ENCODE measurements at regions not wholly inside any gene's neighbourhood (a gene's known extent, or its start where the extent isn't known, plus 50 kb on each side); places are given as distances from the start of the nearest gene placed in this dataset.
A peak's percentile ranks its signal among the peaks of the same experiment; 100 is the strongest.

DNA sequence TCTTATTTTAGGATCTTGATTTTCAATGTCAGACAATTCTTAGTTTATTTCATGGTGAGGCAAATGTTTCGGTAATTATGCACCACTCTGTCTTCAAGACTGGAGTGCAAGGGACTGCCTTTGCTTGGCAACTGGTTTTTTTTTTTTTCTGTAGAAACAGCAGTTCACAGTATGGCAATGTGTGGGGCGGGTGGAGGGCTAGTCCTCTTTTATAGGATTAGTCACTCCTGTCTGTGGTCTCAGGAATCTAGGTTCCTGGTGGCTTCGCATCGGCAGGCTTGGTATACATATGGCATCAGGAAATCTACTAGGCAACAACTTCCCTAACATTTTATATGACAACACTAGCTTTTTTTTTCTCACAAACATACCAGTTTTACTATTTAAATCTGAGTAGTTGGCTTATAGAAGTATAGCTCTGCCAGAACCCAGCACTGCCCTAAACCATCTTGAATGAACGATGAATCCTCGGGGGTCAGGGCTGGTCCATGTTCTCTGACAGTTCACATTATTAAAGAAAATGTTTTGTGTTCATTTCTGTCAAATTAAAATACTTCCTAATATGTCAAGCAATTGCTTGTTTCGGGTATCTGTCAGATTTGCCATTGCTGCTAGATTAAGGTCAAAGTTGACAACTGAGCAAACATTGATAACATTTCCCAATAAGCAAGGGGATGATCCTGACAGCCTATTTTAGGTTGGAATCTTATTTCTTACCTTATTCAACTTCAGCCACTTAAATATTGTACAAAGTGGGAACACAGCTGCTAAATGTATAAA lies 289.7 kb upstream of the VSTM2A start:
- Mint-ChIP-seq H3K27me3 (no peaks in the 10 kb centered on the region), H3K27ac (no peak overlapping the region), H3K4me1 (no peaks in the 10 kb centered on the region), H3K36me3 (peaks cover 0 to 1% of the 10 kb centered on the region in 2 donors), H3K4me3 (no peak overlapping the region), H3K9me3 (peaks cover 0 to 27% (median 7%) of the 10 kb centered on the region in 8 donors)
- no peak overlapping the region for H3K4me3 ChIP-seq (ENCODE audit: low read length in 2 of 2)
- no peaks in the 10 kb centered on the region for H3K4me1 ChIP-seq (ENCODE audit: insufficient read depth, low read length)
- POLR2A ChIA-PET (ENCODE audit: partially characterized antibody): no interaction called here
- H3K27ac ChIP-seq (ENCODE audit: low read depth, low read length): no peak overlapping the region
- no peaks in the 10 kb centered on the region for H3K9me3 ChIP-seq (ENCODE audit: control insufficient read depth in 1 of 2, low read length in 2 of 2)
- no peaks in the 10 kb centered on the region for H3K27me3 ChIP-seq (ENCODE audit: insufficient read depth, low read length)
- DNase-seq: no peak
- H3K36me3 ChIP-seq (ENCODE audit: insufficient read depth, low read length): no peaks in the 10 kb centered on the region
- CTCF ChIA-PET (ENCODE audit: partially characterized antibody): no interaction called here
- intact Hi-C loops (cut with micrococcal nuclease): no loop called here

DNA sequence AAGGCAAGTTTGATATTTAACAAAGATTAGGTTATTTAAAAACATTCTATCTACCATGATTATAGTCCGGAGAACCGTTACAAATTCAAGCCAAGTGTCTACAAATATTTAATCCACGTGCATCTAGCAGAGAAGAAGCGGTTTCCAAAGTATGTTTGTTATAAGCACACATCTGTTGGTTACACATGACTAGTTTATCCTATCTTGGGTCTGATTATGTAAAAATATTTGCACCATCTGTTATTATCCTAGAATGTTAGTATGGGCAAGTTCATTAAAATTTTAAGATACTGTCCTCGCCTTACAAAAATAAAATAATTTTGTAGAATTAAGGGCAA lies 289.2 kb upstream of the VSTM2A start:
- Mint-ChIP-seq H3K4me3 (no peak overlapping the region), H3K36me3 (peaks cover 0 to 1% of the 10 kb centered on the region in 2 donors), H3K9me3 (peaks cover 0 to 30% (median 8%) of the 10 kb centered on the region in 8 donors), H3K27me3 (no peaks in the 10 kb centered on the region), H3K4me1 (no peaks in the 10 kb centered on the region), H3K27ac (no peak overlapping the region)
- Histone ChIP-seq H3K4me3 (ENCODE audit: low read length in 2 of 2) (no peak overlapping the region), H3K27me3 (ENCODE audit: insufficient read depth, low read length) (no peaks in the 10 kb centered on the region), H3K4me1 (ENCODE audit: insufficient read depth, low read length) (no peaks in the 10 kb centered on the region), H3K36me3 (ENCODE audit: insufficient read depth, low read length) (no peaks in the 10 kb centered on the region), H3K27ac (ENCODE audit: low read depth, low read length) (no peak overlapping the region), H3K9me3 (ENCODE audit: control insufficient read depth in 1 of 2, low read length in 2 of 2) (no peaks in the 10 kb centered on the region)
- DNase-seq: no peak
- intact Hi-C loops (cut with micrococcal nuclease): no loop called here
- ChIA-PET POLR2A (ENCODE audit: partially characterized antibody) (no interaction called here), CTCF (ENCODE audit: partially characterized antibody) (no interaction called here)

DNA sequence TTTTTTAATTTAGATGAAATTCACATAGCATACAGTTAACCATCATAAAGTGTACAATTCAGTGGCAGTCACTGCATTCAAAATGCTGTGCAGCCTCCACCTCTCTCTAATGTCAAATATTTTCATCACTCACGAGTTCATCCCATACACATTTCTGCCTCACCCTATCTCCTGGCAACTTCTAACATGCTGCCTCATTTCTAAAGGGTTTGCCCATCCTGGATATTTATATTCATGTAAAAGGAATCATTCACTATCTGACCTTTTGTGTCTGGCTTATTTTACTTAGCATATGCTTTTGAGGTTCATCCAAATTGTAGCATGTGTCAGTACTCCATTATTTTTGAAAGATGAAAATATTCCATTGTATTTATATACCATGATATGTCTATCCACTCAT lies 286.9 kb upstream of the VSTM2A start:
- no peak overlapping the region for H3K27ac ChIP-seq (ENCODE audit: low read depth, low read length)
- no peaks in the 10 kb centered on the region for H3K36me3 ChIP-seq (ENCODE audit: insufficient read depth, low read length)
- H3K4me1 Mint-ChIP-seq: no peaks in the 10 kb centered on the region
- no peaks in the 10 kb centered on the region for H3K36me3 Mint-ChIP-seq
- H3K27me3 ChIP-seq (ENCODE audit: insufficient read depth, low read length): no peaks in the 10 kb centered on the region
- H3K27ac Mint-ChIP-seq: no peak overlapping the region
- ChIA-PET CTCF (ENCODE audit: partially characterized antibody) (no interaction called here), POLR2A (ENCODE audit: partially characterized antibody) (no interaction called here)
- H3K9me3 ChIP-seq (ENCODE audit: control insufficient read depth in 1 of 2, low read length in 2 of 2): peaks cover 0 to 3% of the 10 kb centered on the region in 2 donors
- H3K27me3 Mint-ChIP-seq: no peaks in the 10 kb centered on the region
- intact Hi-C loops (cut with micrococcal nuclease): no loop called here
- DNase-seq: no peak
- no peak overlapping the region for H3K4me3 ChIP-seq (ENCODE audit: low read length in 2 of 2)
- H3K9me3 Mint-ChIP-seq: peaks cover 0 to 35% (median 10%) of the 10 kb centered on the region in 8 donors
- H3K4me3 Mint-ChIP-seq: no peak overlapping the region
- no peaks in the 10 kb centered on the region for H3K4me1 ChIP-seq (ENCODE audit: insufficient read depth, low read length)

DNA sequence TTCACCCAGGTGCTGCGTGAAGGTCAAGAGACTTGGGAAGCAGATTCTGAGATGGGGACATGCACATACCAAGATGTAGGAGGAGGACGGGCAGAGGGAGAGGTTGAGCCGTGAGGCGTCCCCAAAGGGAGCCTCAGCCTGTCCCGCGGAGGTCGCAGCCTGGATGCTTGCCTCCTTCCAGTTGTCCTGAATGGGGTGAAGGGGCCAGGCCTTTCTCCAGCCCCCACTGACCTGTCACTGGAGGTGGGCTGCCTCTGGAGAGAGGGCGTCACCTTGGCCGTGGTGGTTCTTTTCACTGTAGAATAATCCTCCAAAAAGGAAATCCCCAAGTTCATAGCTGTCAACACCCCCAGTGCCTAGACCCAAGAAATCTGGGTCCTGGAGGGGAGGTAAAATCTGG lies 283.0 kb upstream of the VSTM2A start:
- Mint-ChIP-seq H3K4me3 (no peak overlapping the region), H3K27ac (no peak overlapping the region), H3K9me3 (peaks cover 0 to 33% (median 10%) of the 10 kb centered on the region in 8 donors), H3K4me1 (no peaks in the 10 kb centered on the region), H3K27me3 (no peaks in the 10 kb centered on the region), H3K36me3 (no peaks in the 10 kb centered on the region)
- Histone ChIP-seq H3K36me3 (ENCODE audit: insufficient read depth, low read length) (no peaks in the 10 kb centered on the region), H3K27me3 (ENCODE audit: insufficient read depth, low read length) (no peaks in the 10 kb centered on the region), H3K9me3 (ENCODE audit: control insufficient read depth in 1 of 2, low read length in 2 of 2) (peaks cover 0 to 3% of the 10 kb centered on the region in 2 donors), H3K27ac (ENCODE audit: low read depth, low read length) (no peak overlapping the region), H3K4me1 (ENCODE audit: insufficient read depth, low read length) (no peaks in the 10 kb centered on the region), H3K4me3 (ENCODE audit: low read length in 2 of 2) (no peak overlapping the region)
- ChIA-PET CTCF (ENCODE audit: partially characterized antibody) (no interaction called here), POLR2A (ENCODE audit: partially characterized antibody) (no interaction called here)
- DNase-seq: no peak
- intact Hi-C loops (cut with micrococcal nuclease): no loop called here

DNA sequence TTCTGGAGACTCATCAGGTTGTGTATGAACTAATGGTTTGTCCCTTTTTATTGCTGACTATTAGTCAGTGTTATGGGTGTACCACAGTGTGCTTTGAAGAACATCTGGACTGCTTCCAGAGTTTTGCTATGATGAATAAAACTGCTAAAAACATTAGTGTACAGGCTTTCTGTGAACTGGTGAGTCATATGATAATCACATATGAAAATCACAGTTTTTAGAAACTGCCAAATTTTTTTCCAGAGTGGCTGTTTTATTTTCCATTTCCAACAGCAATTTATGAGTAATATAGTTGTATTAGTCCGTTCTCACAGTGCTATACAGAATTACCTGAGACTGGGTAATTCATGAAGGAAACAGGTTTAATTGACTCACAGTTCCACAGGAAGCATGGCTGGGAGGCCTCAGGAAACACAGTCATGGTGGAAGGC lies 281.2 kb upstream of the VSTM2A start:
- H3K9me3 Mint-ChIP-seq: peaks cover 0 to 31% (median 15%) of the 10 kb centered on the region in 8 donors
- H3K4me1 ChIP-seq (ENCODE audit: insufficient read depth, low read length): no peaks in the 10 kb centered on the region
- DNase-seq: no peak
- intact Hi-C loops (cut with micrococcal nuclease): no loop called here
- ChIA-PET POLR2A (ENCODE audit: partially characterized antibody) (no interaction called here), CTCF (ENCODE audit: partially characterized antibody) (no interaction called here)
- H3K27me3 Mint-ChIP-seq: no peaks in the 10 kb centered on the region
- no peak overlapping the region for H3K4me3 ChIP-seq (ENCODE audit: low read length in 2 of 2)
- H3K36me3 Mint-ChIP-seq: no peaks in the 10 kb centered on the region
- H3K36me3 ChIP-seq (ENCODE audit: insufficient read depth, low read length): no peaks in the 10 kb centered on the region
- H3K4me3 Mint-ChIP-seq: no peak overlapping the region
- H3K9me3 ChIP-seq (ENCODE audit: control insufficient read depth in 1 of 2, low read length in 2 of 2): peaks cover 0 to 3% of the 10 kb centered on the region in 2 donors
- no peaks in the 10 kb centered on the region for H3K27me3 ChIP-seq (ENCODE audit: insufficient read depth, low read length)
- peak overlapping the region in 1 of 7 donors; percentile 24 for H3K27ac Mint-ChIP-seq
- H3K27ac ChIP-seq (ENCODE audit: low read depth, low read length): no peak overlapping the region
- H3K4me1 Mint-ChIP-seq: no peaks in the 10 kb centered on the region

DNA sequence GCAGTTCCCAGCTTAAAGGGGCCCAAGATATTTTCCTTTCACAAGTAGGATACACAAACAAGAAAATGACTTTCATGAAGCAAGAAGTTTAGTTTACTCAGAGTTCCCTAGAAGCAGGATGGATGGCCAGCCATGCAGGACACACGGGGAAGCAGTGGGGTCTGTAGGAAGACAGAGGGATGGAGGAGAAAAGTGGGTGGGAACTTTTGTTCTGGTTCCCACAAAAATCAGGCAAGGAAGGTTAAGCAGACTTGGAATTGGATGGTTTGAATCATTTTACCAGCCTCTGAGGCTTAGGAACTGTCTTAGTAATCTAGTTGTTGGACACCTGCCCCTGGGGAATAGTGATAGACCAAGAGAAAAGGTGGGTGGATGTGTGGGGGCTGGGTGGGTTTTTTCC lies 263.3 kb upstream of the VSTM2A start:
- Mint-ChIP-seq H3K27me3 (no peaks in the 10 kb centered on the region), H3K27ac (no peak overlapping the region), H3K4me3 (no peak overlapping the region), H3K36me3 (no peaks in the 10 kb centered on the region), H3K4me1 (no peaks in the 10 kb centered on the region), H3K9me3 (peaks cover 0 to 42% (median 21%) of the 10 kb centered on the region in 8 donors)
- CTCF ChIA-PET (ENCODE audit: partially characterized antibody): no interaction called here
- Histone ChIP-seq H3K27ac (ENCODE audit: low read depth, low read length) (no peak overlapping the region), H3K9me3 (ENCODE audit: control insufficient read depth in 1 of 2, low read length in 2 of 2) (peaks cover 0 to 11% of the 10 kb centered on the region in 2 donors), H3K27me3 (ENCODE audit: insufficient read depth, low read length) (no peaks in the 10 kb centered on the region), H3K4me1 (ENCODE audit: insufficient read depth, low read length) (no peaks in the 10 kb centered on the region), H3K36me3 (ENCODE audit: insufficient read depth, low read length) (no peaks in the 10 kb centered on the region), H3K4me3 (ENCODE audit: low read length in 2 of 2) (no peak overlapping the region)
- no peak for DNase-seq
- intact Hi-C loops (cut with micrococcal nuclease): no loop called here
- POLR2A ChIA-PET (ENCODE audit: partially characterized antibody): no interaction called here

DNA sequence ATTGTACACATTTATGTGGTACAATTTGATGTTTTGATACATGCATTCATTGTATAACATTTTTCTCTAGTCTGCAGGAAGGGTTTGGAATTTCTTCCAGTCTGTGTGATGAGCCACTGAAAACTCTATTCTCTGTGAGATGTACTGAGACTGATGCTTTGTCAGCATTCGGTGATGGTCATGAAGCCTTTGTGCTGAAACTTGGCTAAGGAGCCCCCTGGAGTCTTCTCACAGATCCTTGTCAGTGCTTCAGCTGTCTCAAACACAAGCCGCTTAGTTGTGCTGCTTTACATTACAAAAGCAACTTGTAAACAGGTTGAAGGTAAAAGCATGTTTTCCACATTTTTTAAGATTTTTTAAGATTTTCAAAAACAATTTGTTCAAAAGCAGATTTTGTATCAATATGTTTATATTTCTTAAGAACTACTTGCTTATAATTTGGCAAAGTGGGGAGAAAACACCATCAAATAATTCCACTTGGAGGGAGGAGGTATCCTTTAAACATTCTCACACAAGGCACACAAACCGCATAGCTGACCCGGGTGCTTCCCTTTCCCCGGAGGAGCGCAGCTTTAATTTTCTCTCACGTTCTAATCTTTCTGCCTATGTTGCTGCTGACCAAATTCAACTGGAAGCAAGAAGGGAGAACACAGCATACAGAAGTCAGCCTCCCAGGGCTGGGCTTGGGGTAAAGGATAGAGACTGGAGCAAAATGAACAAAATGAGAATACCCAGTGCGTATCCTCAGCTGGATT lies 249.8 kb upstream of the VSTM2A start:
- Histone ChIP-seq H3K4me3 (ENCODE audit: low read length in 2 of 2) (no peak overlapping the region), H3K27me3 (ENCODE audit: insufficient read depth, low read length) (no peaks in the 10 kb centered on the region), H3K4me1 (ENCODE audit: insufficient read depth, low read length) (no peaks in the 10 kb centered on the region), H3K36me3 (ENCODE audit: insufficient read depth, low read length) (no peaks in the 10 kb centered on the region), H3K27ac (ENCODE audit: low read depth, low read length) (no peak overlapping the region), H3K9me3 (ENCODE audit: control insufficient read depth in 1 of 2, low read length in 2 of 2) (no peaks in the 10 kb centered on the region)
- POLR2A ChIA-PET (ENCODE audit: partially characterized antibody): no interaction called here
- no peaks in the 10 kb centered on the region for H3K4me1 Mint-ChIP-seq
- no peaks in the 10 kb centered on the region for H3K27me3 Mint-ChIP-seq
- intact Hi-C loops (cut with micrococcal nuclease): no loop called here
- no peak overlapping the region for H3K27ac Mint-ChIP-seq
- DNase-seq: no peak
- CTCF ChIA-PET (ENCODE audit: partially characterized antibody): no interaction called here
- H3K36me3 Mint-ChIP-seq: no peaks in the 10 kb centered on the region
- H3K9me3 Mint-ChIP-seq: peaks cover 0 to 42% (median 15%) of the 10 kb centered on the region in 8 donors
- no peak overlapping the region for H3K4me3 Mint-ChIP-seq

Measured in CD4-positive, alpha-beta memory T cell (primary cell).